CD8-positive, alpha-beta memory T cell (primary cell): ENCODE measurements at regions not wholly inside any gene's neighbourhood (a gene's known extent, or its start where the extent isn't known, plus 50 kb on each side); places are given as distances from the start of the nearest gene placed in this dataset.
A peak's percentile ranks its signal among the peaks of the same experiment; 100 is the strongest.

Experiments used
- CTCF ChIA-PET: fragments of 350-600 bp; sonication (Branson Sonifier 250); formaldehyde crosslinking; loops from one replicate; lab custom pipeline; 2021; ENCODE audit warnings: antibody characterized with exemption; lab: Charles Lee
- POLR2A ChIA-PET: fragments of 350-600 bp; sonication (Branson Sonifier 250); formaldehyde crosslinking; loops from one replicate; lab custom pipeline; 2021; ENCODE audit warnings: antibody characterized with exemption; lab: Charles Lee
- DNase-seq, 5 donors: peaks; one replicate each; pipeline versions ENCODE4 v3.0.0 to v3.0.0-alpha.2; 2020 to 2022; ENCODE audit warnings: mixed read lengths in 1 of 5
- H3K27ac ChIP-seq: one replicate; pipeline ENCODE4 v1.7.0; 2013; ENCODE audit warnings: low read depth, mild to moderate bottlenecking, low read length, moderate library complexity
- H3K27me3 ChIP-seq: 2 replicates; pipeline ENCODE4 v1.7.0; 2013; ENCODE audit warnings: low read length, mild to moderate bottlenecking; ENCODE audit not compliant: insufficient read depth, poor library complexity, severe bottlenecking
- H3K36me3 ChIP-seq: 2 replicates; pipeline ENCODE4 v1.7.0; 2013; ENCODE audit warnings: mild to moderate bottlenecking, low read length, moderate library complexity; ENCODE audit not compliant: insufficient read depth
- H3K4me1 ChIP-seq: 2 replicates; pipeline ENCODE4 v1.7.0; 2013; ENCODE audit warnings: mild to moderate bottlenecking, low read length, moderate library complexity; ENCODE audit not compliant: insufficient read depth
- H3K4me3 ChIP-seq: 2 replicates; pipeline ENCODE4 v1.7.0; 2013; ENCODE audit warnings: mild to moderate bottlenecking, low read length
- H3K9me3 ChIP-seq: 2 replicates; pipeline ENCODE4 v1.7.0; 2013; ENCODE audit warnings: mild to moderate bottlenecking, low read length
- H3K27ac Mint-ChIP-seq, 8 donors: one replicate each; pipeline ENCODE4 v1.8.0; 2020 to 2021; ENCODE audit warnings: mixed read lengths in 8 of 8, mild to moderate bottlenecking in 6 of 8, inconsistent platforms in 3 of 8, moderate library complexity in 3 of 8
- H3K27me3 Mint-ChIP-seq, 2 donors: one replicate each; pipeline ENCODE4 v1.8.0; 2020 to 2021; ENCODE audit warnings: mixed read lengths in 2 of 2, mild to moderate bottlenecking in 1 of 2, moderate library complexity in 1 of 2
- H3K36me3 Mint-ChIP-seq, 3 donors: one replicate each; pipeline ENCODE4 v1.8.0; 2020 to 2021; ENCODE audit warnings: mixed read lengths in 3 of 3, inconsistent platforms in 1 of 3, mild to moderate bottlenecking in 1 of 3
- H3K4me1 Mint-ChIP-seq, 3 donors: one replicate each; pipeline ENCODE4 v1.8.0; 2020 to 2021; ENCODE audit warnings: mixed read lengths in 3 of 3, inconsistent platforms in 1 of 3, mild to moderate bottlenecking in 1 of 3
- H3K4me3 Mint-ChIP-seq, 7 donors: one replicate each; pipeline ENCODE4 v1.8.0; 2020 to 2021; ENCODE audit warnings: mixed read lengths in 7 of 7, mild to moderate bottlenecking in 6 of 7, moderate library complexity in 4 of 7, inconsistent platforms in 2 of 7
- H3K9me3 Mint-ChIP-seq, 5 donors: one replicate each; pipeline ENCODE4 v1.8.0; 2020 to 2022; ENCODE audit warnings: mixed read lengths in 5 of 5, mild to moderate bottlenecking in 3 of 5, moderate library complexity in 2 of 5, inconsistent platforms in 1 of 5

DNA sequence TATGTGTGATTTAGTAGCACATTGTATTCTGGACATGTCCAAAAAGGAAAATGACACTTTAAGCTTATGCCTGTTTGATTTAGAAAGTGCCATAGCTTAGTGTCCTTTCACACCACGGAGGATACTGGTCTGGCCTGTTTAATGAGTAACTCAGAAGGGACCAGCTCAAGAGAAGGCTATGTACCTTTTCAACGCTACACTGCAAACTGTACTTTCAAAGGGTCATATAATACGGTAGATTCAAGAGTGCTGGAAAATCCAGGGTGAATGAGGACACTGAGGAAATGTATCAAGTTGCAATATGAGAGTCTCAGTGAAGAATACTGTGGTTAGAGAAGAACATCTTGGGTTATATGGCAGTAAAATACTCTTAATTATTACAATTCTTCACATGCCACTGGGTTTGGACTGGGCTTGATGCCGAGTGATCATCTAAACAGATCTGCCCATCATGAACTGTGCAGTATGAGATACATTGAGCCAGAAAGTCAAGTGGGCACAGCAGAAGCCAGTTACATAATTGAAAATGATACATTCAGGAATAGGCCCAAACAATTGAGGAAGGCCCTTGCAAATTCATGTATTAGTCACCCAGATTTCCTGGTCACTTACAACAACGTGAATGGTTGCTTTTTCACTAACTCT lies 1211.5 kb upstream of the CDH9 start:
- ChIA-PET CTCF (no interaction called here), POLR2A (no interaction called here)
- Mint-ChIP-seq H3K9me3 (peaks cover 6 to 38% (median 26%) of the 10 kb centered on the region in 5 donors), H3K36me3 (no peaks in the 10 kb centered on the region), H3K4me3 (no peak overlapping the region), H3K4me1 (no peaks in the 10 kb centered on the region), H3K27ac (no peak overlapping the region), H3K27me3 (peaks cover 0 to 1% of the 10 kb centered on the region in 2 donors)
- DNase-seq = no peak
- Histone ChIP-seq H3K27me3 (no peaks in the 10 kb centered on the region), H3K4me1 (no peaks in the 10 kb centered on the region), H3K27ac (no peak overlapping the region), H3K4me3 (no peak overlapping the region), H3K9me3 (no peaks in the 10 kb centered on the region), H3K36me3 (no peaks in the 10 kb centered on the region)

DNA sequence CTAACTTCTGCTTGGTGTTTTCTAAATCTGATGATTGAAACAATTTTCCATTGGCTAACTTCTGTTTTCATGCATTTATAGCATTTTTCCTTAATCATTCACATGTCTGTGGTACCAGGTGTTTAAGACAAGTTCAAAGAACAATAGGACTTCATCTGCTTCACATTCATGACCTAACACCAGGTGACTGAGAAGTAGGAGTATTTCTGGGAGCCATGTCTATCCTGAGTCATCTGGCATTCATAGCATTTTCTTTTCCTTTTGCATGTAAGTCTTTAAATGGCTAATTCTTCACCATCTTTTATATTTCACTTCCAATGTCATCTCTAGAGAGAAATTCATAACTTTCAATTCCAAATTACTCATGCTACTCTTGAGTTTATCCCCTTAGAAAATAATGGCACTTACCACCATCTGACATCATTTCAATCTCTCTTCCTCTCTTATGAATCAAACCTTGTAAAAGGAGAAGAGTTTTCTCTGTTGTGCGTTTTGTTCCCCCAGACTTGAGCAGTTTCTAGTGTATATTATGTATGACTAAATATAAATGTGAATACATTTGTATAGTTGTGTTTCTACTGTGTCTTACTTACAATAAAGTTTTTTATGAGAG lies 1196.1 kb upstream of the CDH9 start:
- no peaks in the 10 kb centered on the region for H3K27me3 ChIP-seq
- Mint-ChIP-seq H3K27ac (no peak overlapping the region), H3K4me1 (no peaks in the 10 kb centered on the region), H3K36me3 (no peaks in the 10 kb centered on the region), H3K27me3 (no peaks in the 10 kb centered on the region), H3K4me3 (no peak overlapping the region), H3K9me3 (peaks cover 4 to 10% (median 7%) of the 10 kb centered on the region in 5 donors)
- no peak for DNase-seq
- CTCF ChIA-PET = no interaction called here
- no peaks in the 10 kb centered on the region for H3K4me1 ChIP-seq
- no peaks in the 10 kb centered on the region for H3K36me3 ChIP-seq
- POLR2A ChIA-PET = no interaction called here
- H3K4me3 ChIP-seq = no peak overlapping the region
- no peak overlapping the region for H3K27ac ChIP-seq
- H3K9me3 ChIP-seq = no peaks in the 10 kb centered on the region

DNA sequence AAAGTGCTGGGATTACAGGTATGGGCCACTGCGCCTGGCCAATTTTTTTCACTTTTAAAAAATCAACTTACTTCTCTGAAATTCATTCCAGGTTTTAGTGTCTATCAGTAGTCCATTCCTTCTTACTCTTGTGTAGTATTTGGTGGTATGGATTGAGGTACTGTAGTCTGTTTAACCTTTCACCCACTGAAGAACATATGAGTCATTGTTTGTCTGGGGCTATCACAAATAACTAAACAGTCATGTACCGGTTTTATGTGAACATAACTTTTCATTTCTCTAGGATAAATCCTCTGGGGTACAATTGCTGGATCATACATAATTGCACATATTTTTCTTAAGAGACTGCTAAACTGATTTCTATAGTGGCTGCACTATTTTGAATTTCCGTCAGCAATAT lies 1188.0 kb upstream of the CDH9 start:
- H3K4me3 Mint-ChIP-seq = no peak overlapping the region
- H3K27me3 Mint-ChIP-seq = no peaks in the 10 kb centered on the region
- no peaks in the 10 kb centered on the region for H3K36me3 Mint-ChIP-seq
- H3K9me3 Mint-ChIP-seq = peaks cover 8 to 23% (median 10%) of the 10 kb centered on the region in 5 donors
- Histone ChIP-seq H3K4me1 (no peaks in the 10 kb centered on the region), H3K27me3 (no peaks in the 10 kb centered on the region), H3K36me3 (no peaks in the 10 kb centered on the region), H3K4me3 (no peak overlapping the region), H3K9me3 (no peaks in the 10 kb centered on the region), H3K27ac (no peak overlapping the region)
- no peaks in the 10 kb centered on the region for H3K4me1 Mint-ChIP-seq
- no peak for DNase-seq
- ChIA-PET POLR2A (no interaction called here), CTCF (no interaction called here)
- no peak overlapping the region for H3K27ac Mint-ChIP-seq

DNA sequence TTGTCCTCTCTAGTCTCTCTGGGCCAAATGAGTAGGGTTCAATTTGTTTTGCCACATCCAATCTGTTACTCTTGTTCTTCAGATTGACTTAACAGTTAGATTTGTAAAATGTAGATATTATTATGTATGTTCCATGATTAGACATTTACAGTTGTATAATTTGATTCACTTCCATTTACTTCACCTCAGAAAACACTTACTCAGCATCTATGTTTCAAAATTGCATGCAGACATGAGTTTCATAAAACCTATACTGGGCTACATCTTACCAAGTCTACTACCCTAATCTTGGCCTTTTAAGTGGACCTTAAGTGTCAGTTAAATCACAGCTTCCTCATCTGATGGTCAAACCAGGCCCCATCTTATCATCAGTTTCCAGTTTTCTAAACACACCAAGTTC lies 1181.2 kb upstream of the CDH9 start:
- no peak for DNase-seq
- POLR2A ChIA-PET = no interaction called here
- Mint-ChIP-seq H3K36me3 (no peaks in the 10 kb centered on the region), H3K4me3 (no peak overlapping the region), H3K4me1 (no peaks in the 10 kb centered on the region), H3K9me3 (peaks cover 0 to 17% (median 6%) of the 10 kb centered on the region in 5 donors), H3K27me3 (no peaks in the 10 kb centered on the region), H3K27ac (no peak overlapping the region)
- CTCF ChIA-PET = no interaction called here
- H3K4me1 ChIP-seq = no peaks in the 10 kb centered on the region
- no peaks in the 10 kb centered on the region for H3K36me3 ChIP-seq
- H3K9me3 ChIP-seq = no peaks in the 10 kb centered on the region
- no peak overlapping the region for H3K4me3 ChIP-seq
- H3K27me3 ChIP-seq = no peaks in the 10 kb centered on the region
- H3K27ac ChIP-seq = no peak overlapping the region

- no peaks in the 10 kb centered on the region for H3K36me3 Mint-ChIP-seq
- no peak overlapping the region for H3K27ac ChIP-seq
- H3K9me3 ChIP-seq = no peaks in the 10 kb centered on the region
- H3K4me1 ChIP-seq = no peaks in the 10 kb centered on the region
- H3K27ac Mint-ChIP-seq = no peak overlapping the region
- H3K27me3 ChIP-seq = no peaks in the 10 kb centered on the region
- no peaks in the 10 kb centered on the region for H3K36me3 ChIP-seq
- DNase-seq = no peak
- ChIA-PET CTCF (no interaction called here), POLR2A (no interaction called here)
- H3K4me3 ChIP-seq = no peak overlapping the region
- no peak overlapping the region for H3K4me3 Mint-ChIP-seq
- H3K9me3 Mint-ChIP-seq = peaks cover 4 to 10% (median 8%) of the 10 kb centered on the region in 5 donors
- no peaks in the 10 kb centered on the region for H3K4me1 Mint-ChIP-seq
- H3K27me3 Mint-ChIP-seq = no peaks in the 10 kb centered on the region
Measured at GRCh38 chr5:28217695-28218094, 1179.3 kb upstream of the CDH9 start.

- Mint-ChIP-seq H3K27ac (peak overlapping the region in 2 of 8 donors; percentile 17 to 36), H3K36me3 (no peaks in the 10 kb centered on the region), H3K27me3 (no peaks in the 10 kb centered on the region), H3K4me1 (no peaks in the 10 kb centered on the region), H3K4me3 (no peak overlapping the region), H3K9me3 (peaks cover 4 to 11% (median 10%) of the 10 kb centered on the region in 5 donors)
- Histone ChIP-seq H3K36me3 (no peaks in the 10 kb centered on the region), H3K9me3 (no peaks in the 10 kb centered on the region), H3K4me1 (no peaks in the 10 kb centered on the region), H3K4me3 (no peak overlapping the region), H3K27me3 (no peaks in the 10 kb centered on the region), H3K27ac (no peak overlapping the region)
- no peak for DNase-seq
- POLR2A ChIA-PET = no interaction called here
- CTCF ChIA-PET = no interaction called here
Measured at GRCh38 chr5:28216939-28217360, 1178.6 kb upstream of the CDH9 start.

DNA sequence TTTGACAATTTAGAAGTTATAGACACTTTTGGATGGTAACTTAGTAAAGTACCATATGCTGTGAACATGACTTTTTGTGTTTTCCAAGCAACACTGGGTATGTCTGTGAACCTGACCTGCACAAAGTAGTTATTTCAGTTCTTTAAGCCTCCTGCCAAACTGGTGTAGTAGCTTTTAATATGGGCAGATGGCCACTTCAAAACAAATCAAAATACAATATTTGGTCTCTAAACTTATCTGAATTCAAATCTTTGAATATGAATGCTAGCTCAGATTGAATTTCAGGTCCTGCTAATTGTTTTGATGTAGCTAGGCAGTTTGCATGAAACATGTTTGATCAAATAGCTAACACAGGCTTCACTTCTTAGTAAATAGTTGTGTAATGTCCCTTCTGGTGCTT lies 1176.7 kb upstream of the CDH9 start:
- no peaks in the 10 kb centered on the region for H3K27me3 Mint-ChIP-seq
- DNase-seq = no peak
- no peaks in the 10 kb centered on the region for H3K4me1 Mint-ChIP-seq
- Histone ChIP-seq H3K27ac (no peak overlapping the region), H3K27me3 (no peaks in the 10 kb centered on the region), H3K36me3 (no peaks in the 10 kb centered on the region), H3K4me1 (no peaks in the 10 kb centered on the region), H3K4me3 (no peak overlapping the region), H3K9me3 (no peaks in the 10 kb centered on the region)
- H3K9me3 Mint-ChIP-seq = peaks cover 4 to 15% (median 11%) of the 10 kb centered on the region in 5 donors
- H3K4me3 Mint-ChIP-seq = no peak overlapping the region
- CTCF ChIA-PET = no interaction called here
- no peak overlapping the region for H3K27ac Mint-ChIP-seq
- POLR2A ChIA-PET = no interaction called here
- no peaks in the 10 kb centered on the region for H3K36me3 Mint-ChIP-seq

DNA sequence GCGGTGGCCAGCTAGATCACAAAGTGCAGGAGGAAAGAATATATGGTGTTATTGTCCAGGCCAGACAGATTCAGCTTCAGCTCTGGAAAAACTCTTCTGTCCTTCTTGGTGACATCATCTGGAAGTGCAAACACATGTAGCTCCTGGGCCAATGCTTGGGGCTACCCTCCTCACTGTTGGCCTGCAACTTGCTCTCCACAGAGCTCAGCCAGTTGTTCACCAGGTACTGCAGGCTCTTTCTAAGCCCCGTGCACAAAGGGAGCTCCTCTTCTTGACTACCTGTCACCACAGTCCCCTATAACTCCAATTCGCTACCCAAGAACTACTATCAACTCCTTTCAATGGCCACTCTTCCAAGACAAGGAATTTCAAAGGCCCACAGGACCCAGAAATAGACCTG lies 1175.9 kb upstream of the CDH9 start:
- Mint-ChIP-seq H3K36me3 (no peaks in the 10 kb centered on the region), H3K27ac (no peak overlapping the region), H3K27me3 (no peaks in the 10 kb centered on the region), H3K4me3 (no peak overlapping the region), H3K4me1 (no peaks in the 10 kb centered on the region), H3K9me3 (peaks cover 4 to 18% (median 14%) of the 10 kb centered on the region in 5 donors)
- Histone ChIP-seq H3K9me3 (no peaks in the 10 kb centered on the region), H3K4me1 (no peaks in the 10 kb centered on the region), H3K4me3 (no peak overlapping the region), H3K27me3 (no peaks in the 10 kb centered on the region), H3K27ac (no peak overlapping the region), H3K36me3 (no peaks in the 10 kb centered on the region)
- CTCF ChIA-PET = no interaction called here
- POLR2A ChIA-PET = no interaction called here
- DNase-seq = no peak
